SK-N-SH treated with all-trans-retinoic acid at 6 μM for 48 hours (cell line): ENCODE measurements at regions not wholly inside any gene's neighbourhood (a gene's known extent, or its start where the extent isn't known, plus 50 kb on each side); places are given as distances from the start of the nearest gene placed in this dataset.
"Not testable (repeated sequence)": the region's sequence is repeated elsewhere in the genome, so short reads cannot be mapped to it uniquely, and the experiment has no call there.

Experiments used
- CSDC2 ChIP-seq: fragments of 250-450 bp; sonication (Bioruptor Pico); IDR thresholded peaks from 2 replicates; pipeline ENCODE4 v1.5.0; 2020; ENCODE audit warnings: mild to moderate bottlenecking, moderate library complexity
- ESRRG ChIP-seq: fragments of 250-450 bp; sonication (Bioruptor Pico); IDR thresholded peaks from 2 replicates; pipeline ENCODE4 v1.6.1; 2021; ENCODE audit warnings: mild to moderate bottlenecking
- GLIS3 ChIP-seq: fragments of 250-450 bp; sonication (Bioruptor Pico); IDR thresholded peaks from 2 replicates; pipeline ENCODE4 v1.5.0; 2020; ENCODE audit warnings: mild to moderate bottlenecking, moderate library complexity
- PATZ1 ChIP-seq: fragments of 250-450 bp; sonication (Bioruptor Pico); IDR thresholded peaks from 2 replicates; pipeline ENCODE4 v1.8.0; 2020; ENCODE audit warnings: mild to moderate bottlenecking, moderate library complexity, borderline replicate concordance
- PPARA ChIP-seq: fragments of 250-450 bp; sonication (Bioruptor Pico); IDR thresholded peaks from 2 replicates; pipeline ENCODE4 v1.5.0; 2020; ENCODE audit warnings: mild to moderate bottlenecking, borderline replicate concordance
- TCF4 ChIP-seq: fragments of 250-450 bp; sonication (Bioruptor Pico); IDR thresholded peaks from 2 replicates; pipeline ENCODE4 v1.8.0; 2021; ENCODE audit warnings: mild to moderate bottlenecking, moderate library complexity, borderline replicate concordance
- ZFP30 ChIP-seq: fragments of 450-650 bp; formaldehyde crosslinking; IDR thresholded peaks from 2 replicates; pipeline ENCODE4 v1.5.0; 2022; ENCODE audit warnings: mild to moderate bottlenecking, moderate library complexity
- ZNF8 ChIP-seq: fragments of 450-650 bp; formaldehyde crosslinking; IDR thresholded peaks from 2 replicates; pipeline ENCODE4 v1.5.0; 2020; ENCODE audit warnings: mild to moderate bottlenecking, moderate library complexity

GRCh38 chr10:53155674-53156073, 383.1 kb upstream of the MBL2 start:
- TF ChIP-seq ZNF8; ESRRG (CRISPR knock-in tag); ZFP30 (CRISPR knock-in tag); PPARA; PATZ1 (CRISPR knock-in tag); GLIS3; CSDC2 (CRISPR knock-in tag); TCF4: not testable (repeated sequence)
